Progenitor cell of endocrine pancreas (in vitro differentiated cells): ENCODE measurements at regions not wholly inside any gene's neighbourhood (a gene's known extent, or its start where the extent isn't known, plus 50 kb on each side); places are given as distances from the start of the nearest gene placed in this dataset.

Experiments used
- DNase-seq: peaks from one replicate; pipeline ENCODE4 v3.0.0; 2021; ENCODE audit warnings: low spot score; ENCODE audit not compliant: unreplicated experiment
- H3K27ac Mint-ChIP-seq: 2 replicates; pipeline ENCODE4 v1.8.0; 2021; ENCODE audit warnings: mild to moderate bottlenecking, moderate library complexity, mixed read lengths
- H3K27me3 Mint-ChIP-seq: 2 replicates; pipeline ENCODE4 v1.8.0; 2021; ENCODE audit warnings: mixed read lengths
- H3K36me3 Mint-ChIP-seq: 2 replicates; pipeline ENCODE4 v1.8.0; 2022; ENCODE audit warnings: mixed read lengths; ENCODE audit not compliant: insufficient read depth
- H3K4me1 Mint-ChIP-seq: 2 replicates; pipeline ENCODE4 v1.8.0; 2021; ENCODE audit warnings: low read depth, mixed read lengths
- H3K4me3 Mint-ChIP-seq: 2 replicates; pipeline ENCODE4 v1.8.0; 2021; ENCODE audit warnings: low read depth, mild to moderate bottlenecking, moderate library complexity, mixed read lengths
- H3K9me3 Mint-ChIP-seq: 2 replicates; pipeline ENCODE4 v1.8.0; 2021; ENCODE audit warnings: low read depth, mixed read lengths
- CTCF ChIP-seq: fragments of 200-600 bp; sonication (generic); IDR thresholded peaks from one replicate; pipeline ENCODE4 v1.5.0; 2021; ENCODE audit warnings: antibody characterized with exemption, mild to moderate bottlenecking; ENCODE audit not compliant: unreplicated experiment

- no peak for DNase-seq
- Mint-ChIP-seq H3K4me1 (peaks cover 20% of the 10 kb centered on the region), H3K36me3 (no peaks in the 10 kb centered on the region), H3K4me3 (no peak overlapping the region), H3K9me3 (peaks cover 12% of the 10 kb centered on the region), H3K27me3 (peaks cover 10% of the 10 kb centered on the region), H3K27ac (no peak overlapping the region)
- TF ChIP-seq CTCF: no peak
Measured at GRCh38 chr16:51009359-51009758, 141.7 kb downstream of the SALL1 start.

- no peak overlapping the region for H3K4me3 Mint-ChIP-seq
- peaks cover 12% of the 10 kb centered on the region for H3K9me3 Mint-ChIP-seq
- H3K36me3 Mint-ChIP-seq: no peaks in the 10 kb centered on the region
- DNase-seq: no peak
- peaks cover 20% of the 10 kb centered on the region for H3K4me1 Mint-ChIP-seq
- no peak for TF ChIP-seq CTCF
- H3K27ac Mint-ChIP-seq: no peak overlapping the region
- peaks cover 10% of the 10 kb centered on the region for H3K27me3 Mint-ChIP-seq
Measured at GRCh38 chr16:51008607-51009006, 142.5 kb downstream of the SALL1 start.

GRCh38 chr16:51008037-51008436 lies 143.0 kb downstream of the SALL1 start:
- no peak for TF ChIP-seq CTCF
- peaks cover 12% of the 10 kb centered on the region for H3K9me3 Mint-ChIP-seq
- peaks cover 15% of the 10 kb centered on the region for H3K4me1 Mint-ChIP-seq
- no peak overlapping the region for H3K27ac Mint-ChIP-seq
- H3K36me3 Mint-ChIP-seq: no peaks in the 10 kb centered on the region
- peaks cover 6% of the 10 kb centered on the region for H3K27me3 Mint-ChIP-seq
- DNase-seq: no peak
- no peak overlapping the region for H3K4me3 Mint-ChIP-seq

- no peak for TF ChIP-seq CTCF
- Mint-ChIP-seq H3K4me3 (no peak overlapping the region), H3K27me3 (peaks cover 6% of the 10 kb centered on the region), H3K4me1 (no peaks in the 10 kb centered on the region), H3K27ac (no peak overlapping the region), H3K9me3 (peaks cover 3% of the 10 kb centered on the region), H3K36me3 (no peaks in the 10 kb centered on the region)
- DNase-seq: no peak
Measured at GRCh38 chr16:51003850-51004566, 147.1 kb downstream of the SALL1 start.

GRCh38 chr16:51002881-51003490 lies 148.1 kb downstream of the SALL1 start:
- peaks cover under 1% of the 10 kb centered on the region for H3K4me1 Mint-ChIP-seq
- no peak for TF ChIP-seq CTCF
- H3K9me3 Mint-ChIP-seq: peaks cover 3% of the 10 kb centered on the region
- H3K4me3 Mint-ChIP-seq: no peak overlapping the region
- no peaks in the 10 kb centered on the region for H3K36me3 Mint-ChIP-seq
- H3K27ac Mint-ChIP-seq: no peak overlapping the region
- H3K27me3 Mint-ChIP-seq: peaks cover 7% of the 10 kb centered on the region
- DNase-seq: no peak
